OCI-LY3 (cell line): ENCODE measurements at regions not wholly inside any gene's neighbourhood (a gene's known extent, or its start where the extent isn't known, plus 50 kb on each side); places are given as distances from the start of the nearest gene placed in this dataset.

Experiments used
- H2AFZ ChIP-seq: fragments of 200-600, 300-600 bp; shearing (Covaris generic); 2 replicates; pipeline ENCODE4 v1.6.0; 2014; ENCODE audit warnings: antibody characterized with exemption, low read depth, low read length
- H3K27ac ChIP-seq: fragments of 200-600, 300-600 bp; sonication (generic); 2 replicates; pipeline ENCODE4 v1.5.1; 2014; ENCODE audit warnings: mild to moderate bottlenecking, low read length, moderate library complexity, mixed read lengths
- H3K27me3 ChIP-seq: fragments of 200-600, 300-600 bp; sonication (generic); 2 replicates; pipeline ENCODE4 v1.6.1; 2014; ENCODE audit warnings: low read depth, low read length, mixed read lengths
- H3K36me3 ChIP-seq: fragments of 200-600, 300-600 bp; sonication (generic); replicated peaks from 2 replicates; pipeline ENCODE3; 2014; ENCODE audit warnings: low read depth, low read length, mixed read lengths
- H3K4me1 ChIP-seq: fragments of 300-600, 200-600 bp; sonication (generic); 2 replicates; pipeline ENCODE4 v1.6.1; 2014; ENCODE audit warnings: low read length, mixed read lengths
- H3K4me2 ChIP-seq: fragments of 200-600, 300-600 bp; sonication (generic); 2 replicates; pipeline ENCODE4 v1.6.1; 2014; ENCODE audit warnings: low read length, mixed read lengths
- H3K4me3 ChIP-seq: fragments of 300-600, 200-600 bp; sonication (generic); 2 replicates; pipeline ENCODE4 v1.5.1; 2014; ENCODE audit warnings: antibody characterized with exemption, mild to moderate bottlenecking, low read length, moderate library complexity
- H3K79me2 ChIP-seq: fragments of 300-600, 200-600 bp; shearing (Covaris generic); 2 replicates; pipeline ENCODE4 v1.6.1; 2014; ENCODE audit warnings: mild to moderate bottlenecking, low read length, mixed read lengths
- H3K9ac ChIP-seq: fragments of 300-600, 200-600 bp; shearing (Covaris generic); 2 replicates; pipeline ENCODE4 v1.6.0; 2014; ENCODE audit warnings: mild to moderate bottlenecking, low read length, moderate library complexity
- H3K9me3 ChIP-seq: fragments of 200-600, 300-600 bp; shearing (Covaris generic); 2 replicates; pipeline ENCODE4 v1.6.1; 2014; ENCODE audit warnings: low read length, mixed read lengths; ENCODE audit not compliant: insufficient read depth
- H4K20me1 ChIP-seq: fragments of 200-600, 300-600 bp; sonication (generic); 2 replicates; pipeline ENCODE4 v1.6.1; 2016; ENCODE audit warnings: low read length, mixed read lengths; ENCODE audit not compliant: insufficient read depth
- CTCF ChIP-seq: fragments of 200-600, 300-600 bp; sonication (generic); IDR thresholded peaks from 2 replicates; pipeline ENCODE4 v1.5.1; 2014; ENCODE audit warnings: antibody characterized with exemption, low read length, low read depth
- EZH2phosphoT487 ChIP-seq: fragments of 200-600 bp; shearing (Covaris generic); IDR thresholded peaks from 2 replicates; pipeline ENCODE4 v1.6.1; 2018; ENCODE audit warnings: antibody characterized with exemption, mixed run types, low read depth

DNA sequence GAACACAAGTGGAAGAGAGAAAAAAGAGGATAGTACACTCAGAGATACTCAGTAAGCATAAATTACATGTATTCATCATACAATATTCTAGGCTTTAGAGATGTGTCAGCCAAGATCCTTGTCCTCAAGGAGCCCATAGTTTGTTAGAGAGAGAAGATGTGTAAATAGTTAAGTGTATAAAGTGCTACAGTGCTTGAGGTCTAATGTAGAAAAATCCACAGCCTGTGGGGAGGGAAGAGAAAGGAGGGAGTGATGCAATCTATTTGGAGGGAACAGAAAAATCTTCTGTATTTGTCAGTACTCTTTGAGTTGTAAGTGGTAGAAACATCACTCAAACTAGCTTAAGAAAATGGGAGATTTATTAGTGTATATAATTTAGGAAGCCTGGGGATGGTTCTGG is 81.9 kb downstream of the PALM2AKAP2 start:
- TF ChIP-seq EZH2phosphoT487 (no peak), CTCF (no peak)
- Histone ChIP-seq H3K4me2 (no peak overlapping the region), H3K27ac (no peak overlapping the region), H3K79me2 (no peaks in the 10 kb centered on the region), H3K4me1 (no peaks in the 10 kb centered on the region), H3K9me3 (no peaks in the 10 kb centered on the region), H3K36me3 (no peaks in the 10 kb centered on the region), H2AFZ (no peak overlapping the region), H4K20me1 (no peaks in the 10 kb centered on the region), H3K27me3 (peaks cover 73% of the 10 kb centered on the region), H3K9ac (no peak overlapping the region), H3K4me3 (no peak overlapping the region)

- Histone ChIP-seq H4K20me1 (no peaks in the 10 kb centered on the region), H3K9ac (no peak overlapping the region), H3K27ac (no peak overlapping the region), H3K9me3 (no peaks in the 10 kb centered on the region), H2AFZ (no peak overlapping the region), H3K27me3 (peaks cover 68% of the 10 kb centered on the region), H3K79me2 (no peaks in the 10 kb centered on the region), H3K4me1 (no peaks in the 10 kb centered on the region), H3K36me3 (no peaks in the 10 kb centered on the region), H3K4me3 (no peak overlapping the region), H3K4me2 (no peak overlapping the region)
- TF ChIP-seq EZH2phosphoT487 (no peak), CTCF (no peak)
These were observed 82.5 kb downstream of the PALM2AKAP2 start for GRCh38 chr9:109862452-109862851.

- Histone ChIP-seq H3K27me3 (peaks cover 61% of the 10 kb centered on the region), H2AFZ (no peak overlapping the region), H3K36me3 (no peaks in the 10 kb centered on the region), H3K9ac (no peak overlapping the region), H3K27ac (no peak overlapping the region), H3K4me2 (no peak overlapping the region), H3K79me2 (no peaks in the 10 kb centered on the region), H4K20me1 (no peaks in the 10 kb centered on the region), H3K4me1 (no peaks in the 10 kb centered on the region), H3K9me3 (no peaks in the 10 kb centered on the region), H3K4me3 (no peak overlapping the region)
- TF ChIP-seq EZH2phosphoT487 (no peak), CTCF (no peak)
These were observed 84.0 kb downstream of the PALM2AKAP2 start for GRCh38 chr9:109863961-109864360.

DNA sequence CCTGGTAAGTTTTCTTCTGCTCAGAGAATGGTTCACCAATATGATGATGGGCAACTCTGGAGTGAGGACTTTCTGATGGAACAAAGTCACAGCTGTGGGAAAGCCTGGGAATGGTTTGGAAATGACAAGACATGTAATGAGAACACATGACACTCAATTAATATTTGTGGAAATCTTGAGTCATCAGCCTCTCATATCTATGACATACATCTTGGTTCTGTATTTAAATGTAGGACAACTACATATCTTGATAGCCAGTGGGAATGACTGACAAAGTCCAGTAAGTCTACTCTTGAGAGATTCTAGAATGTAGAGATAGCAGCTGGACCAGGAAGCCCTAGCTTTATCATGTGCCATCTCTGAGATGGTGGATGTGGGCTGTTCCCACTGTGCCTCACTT is 85.5 kb downstream of the PALM2AKAP2 start:
- H3K4me2 ChIP-seq: no peak overlapping the region
- no peaks in the 10 kb centered on the region for H4K20me1 ChIP-seq
- TF ChIP-seq EZH2phosphoT487 (no peak), CTCF (no peak)
- no peaks in the 10 kb centered on the region for H3K9me3 ChIP-seq
- no peak overlapping the region for H3K27ac ChIP-seq
- H3K9ac ChIP-seq: no peak overlapping the region
- no peaks in the 10 kb centered on the region for H3K36me3 ChIP-seq
- no peaks in the 10 kb centered on the region for H3K79me2 ChIP-seq
- peaks cover 58% of the 10 kb centered on the region for H3K27me3 ChIP-seq
- no peak overlapping the region for H2AFZ ChIP-seq
- H3K4me3 ChIP-seq: no peak overlapping the region
- no peaks in the 10 kb centered on the region for H3K4me1 ChIP-seq
